VCaP (cell line): ENCODE measurements at regions not wholly inside any gene's neighbourhood (a gene's known extent, or its start where the extent isn't known, plus 50 kb on each side); places are given as distances from the start of the nearest gene placed in this dataset.
"Not testable (repeated sequence)": the region's sequence is repeated elsewhere in the genome, so short reads cannot be mapped to it uniquely, and the experiment has no call there.

Experiments used
- H3K27ac ChIP-seq: fragments of 450-650 bp; 2 replicates; pipeline ENCODE4 v1.5.1; 2017
- TF ChIP-seq, protein P1 (sequence below): fragments of 450-650 bp; conservative IDR thresholded peaks from 2 replicates; pipeline ENCODE4 v1.5.1; 2017; ENCODE audit warnings: mild to moderate bottlenecking, moderate library complexity

GRCh38 chr10:37067576-37067975 lies 57.8 kb upstream of the ANKRD30A start:
- TF ChIP-seq, protein P1, sequence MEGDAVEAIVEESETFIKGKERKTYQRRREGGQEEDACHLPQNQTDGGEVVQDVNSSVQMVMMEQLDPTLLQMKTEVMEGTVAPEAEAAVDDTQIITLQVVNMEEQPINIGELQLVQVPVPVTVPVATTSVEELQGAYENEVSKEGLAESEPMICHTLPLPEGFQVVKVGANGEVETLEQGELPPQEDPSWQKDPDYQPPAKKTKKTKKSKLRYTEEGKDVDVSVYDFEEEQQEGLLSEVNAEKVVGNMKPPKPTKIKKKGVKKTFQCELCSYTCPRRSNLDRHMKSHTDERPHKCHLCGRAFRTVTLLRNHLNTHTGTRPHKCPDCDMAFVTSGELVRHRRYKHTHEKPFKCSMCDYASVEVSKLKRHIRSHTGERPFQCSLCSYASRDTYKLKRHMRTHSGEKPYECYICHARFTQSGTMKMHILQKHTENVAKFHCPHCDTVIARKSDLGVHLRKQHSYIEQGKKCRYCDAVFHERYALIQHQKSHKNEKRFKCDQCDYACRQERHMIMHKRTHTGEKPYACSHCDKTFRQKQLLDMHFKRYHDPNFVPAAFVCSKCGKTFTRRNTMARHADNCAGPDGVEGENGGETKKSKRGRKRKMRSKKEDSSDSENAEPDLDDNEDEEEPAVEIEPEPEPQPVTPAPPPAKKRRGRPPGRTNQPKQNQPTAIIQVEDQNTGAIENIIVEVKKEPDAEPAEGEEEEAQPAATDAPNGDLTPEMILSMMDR, result no peak
- H3K27ac ChIP-seq, result no peak overlapping the region

GRCh38 chr10:37062296-37062695 lies 63.1 kb upstream of the ANKRD30A start:
- not testable (repeated sequence) for H3K27ac ChIP-seq

DNA sequence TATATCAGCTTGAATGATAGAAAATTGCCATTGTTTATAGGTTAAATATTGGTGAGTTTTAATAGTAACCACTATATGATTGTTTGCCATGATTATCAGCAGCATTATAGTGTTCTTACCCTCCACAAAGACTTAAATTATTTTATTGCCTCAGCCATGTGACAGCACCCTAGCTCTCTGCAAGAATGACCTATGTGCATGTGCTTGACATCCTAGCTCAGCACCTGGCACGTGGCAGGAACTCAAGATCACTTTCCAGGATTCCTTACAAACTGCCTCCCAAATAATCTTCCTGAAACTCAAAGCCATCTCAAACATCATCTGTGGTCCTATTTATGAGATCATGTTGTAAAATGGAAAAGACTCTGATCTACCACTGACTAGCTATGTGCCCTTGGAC lies 68.1 kb upstream of the ANKRD30A start:
- TF ChIP-seq, protein P1, result no peak
- no peak overlapping the region for H3K27ac ChIP-seq

DNA sequence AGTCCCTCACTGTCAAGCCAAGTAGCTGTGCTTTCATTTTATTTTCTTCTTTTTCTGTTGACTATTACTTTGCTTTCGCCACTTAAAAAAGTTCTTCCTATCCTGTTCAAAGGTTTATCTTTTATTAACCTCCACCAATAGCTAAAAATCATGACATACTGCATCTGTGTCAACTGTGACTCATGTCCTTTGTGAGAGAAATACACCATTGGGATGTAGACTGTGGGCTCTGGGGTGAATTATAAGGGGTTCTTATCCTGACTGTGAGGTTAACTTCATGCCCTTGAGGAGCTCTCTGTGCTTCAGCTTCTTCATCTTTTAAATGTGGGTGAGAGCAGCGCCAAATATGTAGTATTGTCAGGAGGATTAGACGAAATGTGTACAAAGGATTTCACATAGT lies 71.9 kb upstream of the ANKRD30A start:
- TF ChIP-seq, protein P1, result no peak
- H3K27ac ChIP-seq, result no peak overlapping the region

DNA sequence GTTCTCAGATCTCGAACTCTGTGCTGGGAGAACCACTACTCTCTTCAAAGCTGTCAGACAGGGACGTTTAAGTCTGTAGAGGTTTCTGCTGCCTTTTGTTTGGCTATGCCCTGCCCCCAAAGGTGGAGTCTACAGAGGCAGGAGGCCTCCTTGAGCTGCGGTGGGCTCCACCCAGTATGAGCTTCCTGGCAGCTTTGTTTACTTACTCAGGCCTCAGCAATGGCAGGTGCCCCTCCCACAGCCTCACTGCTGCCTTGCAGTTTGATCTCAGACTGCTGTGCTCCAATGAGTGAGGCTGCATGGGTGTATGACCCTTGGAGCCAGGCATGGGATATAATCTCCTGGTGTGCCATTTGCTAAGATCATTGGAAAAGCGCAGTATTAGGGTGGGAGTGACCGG lies 75.4 kb upstream of the ANKRD30A start:
- not testable (repeated sequence) for H3K27ac ChIP-seq

DNA sequence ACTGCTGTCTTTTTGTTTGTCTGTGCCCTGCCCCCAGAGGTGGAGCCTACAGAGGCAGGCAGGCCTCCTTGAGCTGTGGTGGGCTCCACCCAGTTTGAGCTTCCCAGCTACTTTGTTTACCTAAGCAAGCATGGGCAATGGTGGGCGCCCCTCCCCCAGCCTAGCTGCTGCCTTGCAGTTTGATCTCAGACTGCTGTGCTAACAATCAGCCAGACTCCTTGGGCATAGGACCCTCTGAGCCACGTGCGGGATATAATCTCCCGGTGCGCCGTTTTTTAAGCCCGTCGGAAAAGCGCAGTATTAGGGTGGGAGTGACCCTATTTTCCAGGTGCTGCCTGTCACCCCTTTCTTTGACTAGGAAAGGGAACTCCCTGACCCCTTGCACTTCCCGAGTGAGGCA lies 81.1 kb upstream of the ANKRD30A start:
- not testable (repeated sequence) for H3K27ac ChIP-seq

DNA sequence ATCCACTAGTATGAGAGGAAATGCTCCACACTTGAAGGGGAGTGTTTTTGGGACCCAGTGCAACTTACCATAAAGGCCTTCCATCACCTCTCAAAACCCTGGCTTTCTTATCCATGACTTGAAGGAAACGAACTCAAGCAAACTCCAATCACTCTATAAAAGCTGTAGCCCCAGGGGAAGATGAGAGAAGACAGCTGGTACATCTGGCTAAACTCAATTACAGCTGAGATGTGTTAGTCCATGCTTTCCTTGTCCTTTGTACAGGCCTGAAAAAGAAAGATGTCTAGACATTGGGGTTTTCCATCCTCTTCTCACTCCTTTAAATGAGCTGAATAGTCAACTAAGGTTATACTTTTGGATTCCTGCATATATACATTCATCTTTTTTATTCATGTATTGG lies 89.5 kb upstream of the ANKRD30A start:
- TF ChIP-seq, protein P1, result no peak
- no peak overlapping the region for H3K27ac ChIP-seq

GRCh38 chr10:37015498-37015897 lies 109.9 kb upstream of the ANKRD30A start:
- TF ChIP-seq, protein P1, result no peak
- H3K27ac ChIP-seq, result no peak overlapping the region

DNA sequence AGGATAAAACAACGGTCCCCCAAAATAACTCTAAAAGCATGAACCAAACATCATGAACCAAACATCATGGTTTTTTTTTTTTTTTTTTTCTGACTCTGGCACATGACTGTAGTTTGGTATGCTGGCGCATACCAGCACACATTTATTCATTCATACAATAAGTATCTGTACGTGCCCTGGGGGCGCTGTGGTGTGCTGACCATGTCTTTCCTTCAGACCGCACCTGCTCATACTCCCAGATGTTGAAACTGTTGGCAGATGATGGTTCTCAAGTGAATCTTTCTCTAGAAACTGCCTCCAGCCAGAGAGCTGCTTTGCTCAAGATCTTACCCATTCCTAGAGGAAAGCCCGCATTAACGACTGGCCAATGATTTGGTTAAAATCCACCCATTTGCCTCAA lies 114.7 kb upstream of the ANKRD30A start:
- TF ChIP-seq, protein P1, result no peak
- H3K27ac ChIP-seq, result no peak overlapping the region

DNA sequence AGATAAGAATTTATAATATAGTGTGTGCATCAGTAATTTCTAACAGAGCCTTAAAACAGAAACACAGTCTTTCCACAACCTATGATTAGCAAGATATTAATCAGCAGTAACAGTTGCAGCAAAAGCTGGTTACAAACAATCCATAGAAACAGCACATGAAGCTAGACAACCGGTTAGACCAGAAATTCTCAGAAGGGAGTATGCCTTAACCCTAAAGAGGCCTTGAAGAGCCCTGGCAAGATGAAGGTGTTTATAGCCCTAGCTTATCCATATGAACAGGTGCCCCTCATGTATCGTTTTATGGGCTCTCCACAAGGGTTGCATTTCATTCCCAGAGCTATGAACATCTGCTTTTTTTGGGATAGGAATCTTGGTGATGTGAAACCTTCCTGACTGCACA lies 117.1 kb upstream of the ANKRD30A start:
- H3K27ac ChIP-seq, result peak overlapping the region; percentile 44
